GM19043 (cell line): ENCODE measurements at regions not wholly inside any gene's neighbourhood (a gene's known extent, or its start where the extent isn't known, plus 50 kb on each side); places are given as distances from the start of the nearest gene placed in this dataset.

Experiments
- ATAC-seq: cut with Tn5 transposase; IDR thresholded peaks from one replicate; pipeline ENCODE4 v1.9.1; 2021; ENCODE audit warnings: low read depth; ENCODE audit not compliant: unreplicated experiment

DNA sequence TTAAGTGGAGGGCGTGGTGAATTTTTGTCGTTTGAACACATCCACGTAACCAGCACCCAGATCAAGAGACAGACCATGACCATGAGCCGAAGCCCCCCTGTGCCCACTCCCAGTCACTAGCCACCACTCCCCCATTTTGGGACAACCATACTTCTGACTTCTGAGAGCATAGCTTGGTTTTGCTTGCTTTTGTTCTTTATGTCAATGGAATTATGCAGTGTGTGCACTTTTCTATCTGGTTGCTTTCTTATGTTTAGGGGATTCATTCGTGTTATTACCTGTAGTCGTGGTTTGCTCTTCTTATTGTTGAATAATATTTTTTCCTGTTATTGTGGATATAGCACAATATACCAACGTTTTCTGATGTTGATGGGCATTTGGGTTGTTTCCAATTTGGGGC, 141.7 kb downstream of the GLI2 start:
- ATAC-seq, result no peak

- no peak for ATAC-seq
Measured at GRCh38 chr2:120878970-120879369, 143.3 kb downstream of the GLI2 start.

DNA sequence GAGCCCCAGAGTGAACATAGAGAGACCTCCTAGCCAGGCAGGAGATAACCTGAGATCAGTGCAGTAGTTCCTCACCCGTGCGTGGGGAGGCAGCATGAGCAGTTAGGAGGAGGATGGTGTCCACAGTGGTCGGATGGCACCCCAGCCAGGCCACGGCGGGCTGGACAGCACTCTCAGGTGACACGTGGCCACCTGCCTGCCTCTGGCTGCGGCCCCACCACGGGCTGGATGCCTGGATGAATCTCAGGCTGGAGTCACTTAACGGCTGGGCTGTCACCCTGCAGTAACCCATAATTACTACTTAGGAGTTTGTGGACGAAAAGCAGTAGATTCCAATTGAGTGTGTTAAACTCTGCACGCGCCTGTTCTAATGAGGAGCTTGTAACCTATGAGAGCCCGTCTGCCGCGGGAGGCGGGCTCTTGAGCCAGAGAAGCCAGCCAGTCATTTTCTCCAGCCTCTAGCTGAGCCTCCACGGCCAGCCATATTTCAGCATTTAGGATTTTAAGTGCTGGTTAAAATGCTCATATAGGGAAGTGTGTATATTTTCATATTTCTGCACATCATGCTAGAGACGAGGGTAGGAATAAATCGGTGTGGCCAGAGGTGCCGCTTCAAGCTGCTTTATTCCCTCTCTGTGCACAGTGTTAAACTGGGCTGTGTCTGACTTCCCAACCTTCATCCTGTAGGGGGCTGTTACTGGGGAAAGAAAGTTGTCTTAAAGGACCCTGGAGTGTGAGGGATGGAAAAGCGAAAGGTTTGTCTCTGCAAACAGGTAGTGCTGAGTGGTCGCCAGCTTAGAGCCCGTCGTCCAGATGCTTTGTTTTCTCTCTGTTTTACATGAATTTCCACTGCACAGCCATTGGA, 144.0 kb downstream of the GLI2 start:
- no peak for ATAC-seq

- ATAC-seq, result no peak
Measured at GRCh38 chr2:120880381-120880780, 144.7 kb downstream of the GLI2 start.

- ATAC-seq, result no peak
Measured at GRCh38 chr2:120881981-120882788, 146.5 kb downstream of the GLI2 start.

GRCh38 chr2:120883607-120884440, 148.2 kb downstream of the GLI2 start:
- ATAC-seq, result no peak

GRCh38 chr2:120884472-120885290, 149.0 kb downstream of the GLI2 start:
- no peak for ATAC-seq

DNA sequence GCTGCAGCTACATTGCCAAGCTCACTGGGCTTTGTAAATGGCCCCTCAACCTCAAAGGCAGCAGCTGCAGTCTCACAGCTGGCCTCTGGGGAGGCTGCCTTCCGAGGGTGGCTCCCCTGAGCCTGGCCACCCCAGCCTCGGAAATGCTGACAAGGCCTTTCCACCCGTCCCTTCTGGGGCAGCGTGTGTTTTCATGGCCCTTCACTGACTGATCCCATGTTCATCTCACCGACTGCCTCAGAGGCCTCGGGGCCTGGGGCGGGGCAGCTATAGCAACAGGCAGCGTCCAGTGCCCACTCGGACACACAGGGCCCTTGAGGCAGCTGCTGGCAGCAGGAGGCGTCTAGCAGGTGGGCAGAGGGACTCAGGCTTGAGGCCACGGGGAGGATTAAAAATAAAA, 149.7 kb downstream of the GLI2 start:
- ATAC-seq, result no peak

DNA sequence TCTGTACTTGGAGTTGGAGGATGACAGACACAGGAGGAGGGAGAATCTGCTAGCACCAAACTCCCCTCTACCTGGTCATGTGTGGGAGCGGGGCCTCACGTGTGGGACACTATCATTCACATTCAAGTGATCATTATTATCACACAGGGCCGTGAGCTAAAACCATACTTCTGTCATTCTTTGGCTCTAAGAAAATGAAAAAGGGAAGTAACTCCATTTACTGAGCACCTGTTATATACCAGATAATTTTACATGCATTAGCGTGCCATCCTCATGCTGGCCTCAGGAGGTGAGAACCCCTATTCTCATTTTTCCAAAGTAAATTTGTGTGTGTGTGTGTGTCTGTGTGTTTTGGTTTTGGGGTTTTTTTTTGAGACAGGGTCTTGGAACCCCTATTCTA, 150.1 kb downstream of the GLI2 start:
- ATAC-seq, result no peak

- no peak for ATAC-seq
Measured at GRCh38 chr2:120886534-120887319, 151.1 kb downstream of the GLI2 start.

DNA sequence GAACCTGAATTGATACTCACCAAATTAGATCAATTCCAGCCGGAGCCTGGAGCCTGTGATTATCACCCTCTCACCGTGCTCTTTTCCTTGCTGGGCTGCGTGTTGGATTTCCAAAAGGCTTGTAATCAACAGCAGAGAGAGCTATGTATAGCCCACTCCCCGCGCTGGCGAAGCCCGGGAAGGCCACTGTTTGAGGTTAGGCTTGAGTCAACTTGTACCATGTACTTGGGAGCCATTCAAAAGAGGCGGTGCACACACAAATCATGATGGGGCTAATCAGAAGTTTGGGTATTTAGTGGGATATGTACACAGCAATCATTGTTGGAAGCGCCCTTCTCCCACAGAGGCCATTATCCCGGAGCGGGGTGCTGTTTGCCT, 151.6 kb downstream of the GLI2 start:
- no peak for ATAC-seq

- no peak for ATAC-seq
Measured at GRCh38 chr2:120887741-120888231, 152.1 kb downstream of the GLI2 start.

DNA sequence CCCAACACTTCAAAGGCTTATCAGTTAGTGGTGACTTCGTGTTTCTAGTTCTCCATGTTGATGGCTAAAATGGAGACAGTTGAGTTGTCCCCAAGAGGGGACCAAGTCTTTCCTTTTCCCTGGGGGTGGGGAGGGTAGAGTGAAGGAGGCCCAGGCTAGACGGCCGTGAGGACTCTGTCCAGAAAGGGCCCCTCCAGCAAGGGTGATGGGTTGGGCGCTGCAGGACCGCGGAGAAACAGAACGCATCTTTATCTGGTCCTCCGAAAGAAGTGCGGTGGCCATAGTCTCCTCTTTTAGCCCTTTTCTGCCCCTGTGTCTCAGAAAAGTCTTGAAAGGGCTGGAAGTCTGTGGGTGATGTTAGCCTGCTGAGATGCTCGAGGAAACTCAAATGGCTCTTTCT, 153.2 kb downstream of the GLI2 start:
- ATAC-seq, result no peak

DNA sequence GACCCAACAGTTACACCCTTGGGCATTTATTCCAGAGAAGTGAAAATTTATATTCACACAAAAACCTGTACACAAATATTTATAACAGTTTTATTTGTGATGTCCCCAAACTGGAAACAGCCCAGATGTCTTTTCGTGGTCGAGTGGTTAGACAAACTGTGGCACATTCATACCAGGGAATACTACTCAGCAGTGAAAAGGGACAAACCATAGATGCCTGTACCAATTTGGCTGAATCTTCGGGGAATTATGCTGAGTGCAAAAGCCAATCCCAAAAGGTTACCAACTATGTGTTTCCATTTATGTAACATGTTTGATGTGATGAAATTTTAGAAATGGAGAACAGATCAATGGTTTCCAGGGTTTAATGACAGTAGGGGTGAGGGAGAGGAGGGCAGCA, 154.3 kb downstream of the GLI2 start:
- ATAC-seq, result no peak

DNA sequence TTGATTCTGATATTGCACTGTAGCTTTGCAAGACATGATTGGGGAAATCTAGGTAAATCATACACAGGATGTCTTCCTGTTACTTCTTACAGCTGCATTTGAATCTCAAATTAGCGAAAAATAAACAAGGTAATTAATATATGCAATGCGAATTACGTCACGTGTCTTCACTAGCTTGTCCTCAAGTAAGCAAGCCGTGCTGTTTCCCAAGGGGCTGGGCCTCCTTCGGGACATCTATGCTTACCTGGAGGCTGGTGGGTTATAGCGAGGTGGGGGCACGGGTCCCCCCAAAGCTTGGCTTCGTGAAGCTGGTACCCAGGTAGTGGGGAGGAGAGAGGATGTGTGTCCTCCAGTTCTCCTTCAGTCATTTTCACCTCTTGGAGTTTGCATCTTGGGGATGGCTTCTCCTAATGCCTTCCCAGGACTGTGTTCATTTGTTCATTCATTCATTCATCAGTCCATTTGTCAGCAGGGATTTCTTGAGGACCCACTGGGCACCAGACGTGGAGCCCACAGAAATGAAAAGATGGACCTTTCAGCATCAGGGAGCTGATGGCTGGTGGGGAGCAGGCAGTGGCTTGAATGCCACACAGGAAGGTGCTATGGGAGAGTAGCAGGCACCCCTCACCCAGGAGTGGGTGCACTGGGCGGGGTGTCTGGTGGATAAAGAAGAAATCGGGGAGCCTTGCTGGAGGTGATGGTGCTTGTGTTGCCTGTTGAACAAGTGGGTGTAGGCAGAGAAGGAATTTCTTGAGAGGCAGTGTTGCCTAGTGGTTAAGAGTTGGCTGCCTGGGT, 155.1 kb downstream of the GLI2 start:
- ATAC-seq, result no peak

GRCh38 chr2:120892271-120892966, 156.8 kb downstream of the GLI2 start:
- ATAC-seq, result no peak

DNA sequence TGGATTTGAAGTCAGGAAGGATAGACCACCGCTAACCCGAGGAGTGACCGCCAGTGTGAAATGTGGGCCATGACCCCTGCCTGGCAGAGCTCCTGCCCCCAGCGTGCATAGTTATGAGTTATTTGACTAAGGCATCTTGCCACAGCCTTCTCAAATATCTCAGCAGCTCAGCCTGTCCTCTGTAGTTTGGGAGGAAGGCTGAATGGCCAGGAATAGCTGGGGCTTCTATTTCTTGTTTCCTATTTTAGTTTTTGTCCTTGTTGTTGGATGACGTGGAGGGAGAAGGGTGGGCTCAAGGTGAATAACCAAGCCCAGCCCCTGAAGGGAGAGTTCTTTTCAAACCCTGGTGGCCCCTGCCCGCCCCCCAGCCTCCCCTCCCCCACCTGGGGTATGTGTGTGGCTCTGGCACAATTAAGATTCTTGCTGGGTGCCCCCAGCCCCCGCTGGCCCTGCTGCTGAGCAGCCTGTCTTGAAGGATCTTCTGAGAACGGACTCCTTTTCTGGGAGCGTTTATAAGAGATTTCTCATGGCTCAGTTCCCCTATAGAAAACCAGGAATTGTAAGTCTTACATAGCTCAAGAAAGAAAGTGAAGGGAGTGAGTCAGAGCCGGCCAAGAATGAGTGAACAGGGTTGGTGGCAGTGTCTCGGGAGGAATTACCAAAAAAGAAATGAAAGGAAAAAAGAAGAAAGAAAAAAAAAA, 157.4 kb downstream of the GLI2 start:
- no peak for ATAC-seq
